NCI-H146 treated with DMSO at 0.1 percent for 48 hours (cell line): ENCODE measurements at regions not wholly inside any gene's neighbourhood (a gene's known extent, or its start where the extent isn't known, plus 50 kb on each side); places are given as distances from the start of the nearest gene placed in this dataset.

Experiments used
- DNase-seq: peaks from one replicate; lab custom pipeline; 2025; ENCODE audit not compliant: unreplicated experiment; lab: John Stamatoyannopoulos, UW

- no peak for DNase-seq
These were observed 143.4 kb upstream of the MYOCD start for GRCh38 chr17:12522336-12522735.

GRCh38 chr17:12522743-12523183 lies 142.9 kb upstream of the MYOCD start:
- DNase-seq: no peak

GRCh38 chr17:12523244-12523643 lies 142.4 kb upstream of the MYOCD start:
- DNase-seq: no peak

DNA sequence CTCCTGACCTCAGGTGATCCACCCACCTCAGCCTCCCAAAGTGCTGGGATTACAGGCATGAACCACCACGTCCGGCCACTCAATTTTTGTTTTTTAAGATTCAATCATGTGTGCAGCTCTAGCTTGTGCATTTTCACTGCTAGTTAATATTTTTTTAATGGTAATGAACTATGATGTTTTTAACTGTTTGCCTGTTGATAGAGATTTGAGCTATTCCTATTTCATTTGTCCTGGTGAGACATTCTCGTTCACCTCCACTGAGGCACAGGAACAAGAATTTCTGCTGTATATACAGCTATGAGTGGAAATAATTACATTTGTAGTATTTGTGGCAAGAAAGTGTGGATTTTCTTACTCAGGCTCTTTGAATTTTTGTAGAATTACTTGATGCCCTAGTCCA lies 137.7 kb upstream of the MYOCD start:
- no peak for DNase-seq

DNA sequence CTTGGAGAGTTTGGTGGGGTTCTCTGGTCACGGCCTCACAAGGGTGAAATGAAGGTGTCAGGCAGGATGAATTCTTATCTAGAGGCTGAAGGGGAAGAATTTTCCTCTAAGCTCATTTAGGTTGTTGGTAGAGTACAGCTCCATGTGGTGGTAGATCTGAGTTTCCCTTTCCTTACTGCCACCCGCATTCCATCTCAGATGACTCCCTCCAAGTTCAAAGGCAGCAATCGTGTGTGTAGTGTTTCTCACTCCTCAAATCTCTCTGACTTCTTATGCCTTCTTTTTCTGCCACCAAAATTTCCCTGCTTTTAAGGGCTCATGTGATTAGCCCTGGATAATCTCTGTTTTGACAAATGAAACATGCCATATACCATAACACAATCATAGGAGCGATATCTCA lies 135.5 kb upstream of the MYOCD start:
- no peak for DNase-seq

- no peak for DNase-seq
These were observed 129.7 kb upstream of the MYOCD start for GRCh38 chr17:12536021-12536420.

DNA sequence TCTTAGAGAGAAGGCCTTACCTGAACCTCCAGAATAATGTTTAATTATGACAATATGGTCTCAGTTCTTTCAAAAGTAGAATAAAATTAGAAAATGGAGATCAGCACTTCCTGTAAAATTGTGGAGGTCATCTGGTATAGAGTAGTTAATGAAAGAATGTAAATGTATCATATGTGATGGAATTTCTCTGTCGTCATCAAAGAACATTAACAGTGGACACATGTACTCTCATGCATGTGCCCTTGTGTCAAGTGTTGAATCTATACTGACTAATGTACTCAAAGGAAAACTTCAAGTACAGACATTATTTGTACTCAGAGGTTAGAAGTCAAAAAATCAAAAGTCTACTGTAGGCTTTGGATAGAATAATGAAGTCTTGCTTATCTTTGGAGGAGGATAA lies 129.2 kb upstream of the MYOCD start:
- no peak for DNase-seq

DNA sequence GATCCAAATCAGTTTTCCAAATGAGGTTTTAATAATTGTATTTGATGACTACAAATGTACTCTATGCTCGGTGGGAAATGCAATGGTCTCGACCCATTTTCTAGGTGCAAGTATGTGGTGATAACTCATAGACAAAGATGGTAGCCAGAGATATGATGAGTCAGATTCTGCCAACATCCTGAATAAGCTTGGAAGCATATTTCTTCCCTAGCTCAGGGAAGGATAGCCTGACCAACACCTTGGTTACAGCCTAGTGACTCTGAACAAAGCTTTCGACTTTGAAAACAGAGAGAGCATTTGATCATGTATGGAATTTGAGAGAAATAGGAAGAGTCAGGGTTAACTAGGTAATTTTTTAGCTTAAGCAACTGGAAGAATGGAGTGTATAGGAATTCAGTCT lies 128.3 kb upstream of the MYOCD start:
- DNase-seq: no peak

- no peak for DNase-seq
These were observed 127.7 kb upstream of the MYOCD start for GRCh38 chr17:12538003-12538402.

GRCh38 chr17:12545877-12546513 lies 119.7 kb upstream of the MYOCD start:
- peak; percentile 2 for DNase-seq

- DNase-seq: no peak
These were observed 118.7 kb upstream of the MYOCD start for GRCh38 chr17:12546983-12547382.

DNA sequence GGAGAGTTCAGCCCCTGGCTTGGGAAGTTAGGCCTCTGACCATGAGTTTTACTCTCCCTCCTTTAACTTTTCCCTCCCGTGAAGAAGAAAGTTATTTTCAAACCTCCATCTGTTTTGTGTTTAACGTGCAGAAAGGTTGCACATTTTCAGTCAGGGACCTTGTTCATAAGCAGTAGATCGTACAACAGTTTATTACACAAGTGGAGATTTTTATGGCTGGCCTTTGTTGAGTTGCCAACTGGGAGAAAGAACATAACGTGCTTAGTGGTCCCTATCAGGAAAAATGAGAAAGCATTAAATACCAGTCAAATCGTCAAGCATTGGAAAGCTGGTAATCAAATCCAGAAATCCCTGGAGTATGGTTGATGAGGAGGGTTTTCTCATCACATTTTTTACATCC lies 117.9 kb upstream of the MYOCD start:
- DNase-seq: no peak

- no peak for DNase-seq
These were observed 117.1 kb upstream of the MYOCD start for GRCh38 chr17:12548558-12548957.

DNA sequence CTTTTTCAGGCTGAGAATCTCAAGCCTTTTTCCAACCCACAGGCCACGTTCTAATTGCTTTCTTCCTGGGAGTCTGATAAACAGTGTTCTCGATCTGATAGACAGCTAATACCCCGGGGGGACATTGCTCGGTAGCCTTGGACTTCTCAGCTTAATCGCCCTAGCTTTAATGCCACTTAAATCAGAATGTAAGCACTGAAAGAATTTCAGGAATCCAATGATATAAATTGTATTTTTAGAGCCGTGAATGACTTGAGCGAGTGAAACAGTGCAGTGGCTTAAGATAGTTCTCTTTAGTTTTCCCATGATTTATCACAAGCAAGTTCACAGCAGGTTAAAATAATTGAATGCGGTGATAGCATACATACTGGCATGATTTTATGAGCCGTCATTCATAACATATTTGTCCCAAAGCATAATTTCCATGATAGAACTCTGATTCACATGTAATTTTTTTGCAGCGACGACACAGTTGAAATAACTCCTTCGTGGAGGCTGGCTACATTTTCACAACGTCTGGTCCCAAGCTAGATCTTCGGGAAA lies 116.1 kb upstream of the MYOCD start:
- no peak for DNase-seq

- DNase-seq: no peak
These were observed 112.1 kb upstream of the MYOCD start for GRCh38 chr17:12553625-12554024.

DNA sequence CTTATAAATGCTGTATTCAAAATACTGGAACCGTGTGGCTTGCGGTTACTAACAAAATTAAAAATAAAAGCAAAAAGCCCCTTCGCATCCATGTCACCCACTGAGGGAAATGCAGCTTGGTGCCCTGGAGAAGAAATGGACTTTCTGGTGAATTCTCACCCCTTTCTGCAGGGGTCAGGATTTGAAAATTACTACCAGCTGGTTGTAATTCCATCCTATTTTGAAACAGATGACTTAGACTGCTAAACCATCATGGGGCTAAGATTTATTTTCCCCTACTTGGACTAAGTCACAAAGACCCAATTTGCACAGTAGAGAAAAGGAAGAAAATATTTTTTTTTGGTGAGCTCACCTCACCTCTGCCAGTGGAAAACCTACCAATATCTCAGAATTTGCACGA lies 111.4 kb upstream of the MYOCD start:
- DNase-seq: no peak

GRCh38 chr17:12566291-12566690 lies 99.4 kb upstream of the MYOCD start:
- no peak for DNase-seq

DNA sequence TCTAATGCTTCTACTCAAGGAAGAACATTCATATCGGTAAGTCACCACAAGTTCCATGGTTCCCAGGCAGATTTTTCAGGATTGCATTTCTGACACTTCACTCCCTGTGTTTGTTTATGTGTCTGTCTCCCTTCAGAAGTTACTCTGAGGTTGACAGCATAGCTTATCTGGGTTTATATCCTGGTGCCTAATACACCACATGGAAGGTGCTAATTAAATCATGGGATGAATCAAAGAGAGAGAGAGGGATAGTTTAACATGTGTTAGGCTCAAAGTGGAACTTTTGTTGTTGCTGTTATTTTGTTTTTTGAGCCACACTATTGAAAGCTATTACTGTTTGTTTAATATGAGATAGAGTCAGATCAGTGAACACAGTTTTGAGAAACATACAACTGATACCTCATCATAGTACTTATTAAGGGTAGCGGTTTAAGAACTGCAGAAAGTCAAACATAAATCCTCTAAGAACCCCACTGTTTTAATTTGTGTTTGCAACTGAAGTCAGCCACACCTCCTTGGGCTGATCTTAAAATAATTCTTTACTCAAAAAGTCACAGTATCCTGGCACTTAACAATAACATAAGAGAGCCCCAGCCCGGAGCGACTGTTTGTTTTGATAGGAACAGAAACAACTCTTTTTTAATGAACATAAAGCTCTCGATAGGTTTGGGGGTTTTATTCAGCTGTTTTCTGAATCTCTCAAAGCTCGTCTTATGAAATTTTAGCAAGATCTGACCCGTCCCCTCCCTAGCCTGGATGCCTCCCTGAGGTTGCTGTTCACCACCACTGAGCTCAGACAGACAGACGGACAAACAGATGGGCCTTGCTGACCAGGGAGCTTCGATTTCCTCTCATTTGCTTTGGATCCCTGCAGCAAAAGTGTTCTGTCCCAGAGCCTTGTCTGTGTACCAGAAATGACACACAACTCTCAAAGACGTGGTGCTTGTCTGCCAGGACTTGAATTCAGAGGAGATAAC lies 98.3 kb upstream of the MYOCD start:
- DNase-seq: no peak

DNA sequence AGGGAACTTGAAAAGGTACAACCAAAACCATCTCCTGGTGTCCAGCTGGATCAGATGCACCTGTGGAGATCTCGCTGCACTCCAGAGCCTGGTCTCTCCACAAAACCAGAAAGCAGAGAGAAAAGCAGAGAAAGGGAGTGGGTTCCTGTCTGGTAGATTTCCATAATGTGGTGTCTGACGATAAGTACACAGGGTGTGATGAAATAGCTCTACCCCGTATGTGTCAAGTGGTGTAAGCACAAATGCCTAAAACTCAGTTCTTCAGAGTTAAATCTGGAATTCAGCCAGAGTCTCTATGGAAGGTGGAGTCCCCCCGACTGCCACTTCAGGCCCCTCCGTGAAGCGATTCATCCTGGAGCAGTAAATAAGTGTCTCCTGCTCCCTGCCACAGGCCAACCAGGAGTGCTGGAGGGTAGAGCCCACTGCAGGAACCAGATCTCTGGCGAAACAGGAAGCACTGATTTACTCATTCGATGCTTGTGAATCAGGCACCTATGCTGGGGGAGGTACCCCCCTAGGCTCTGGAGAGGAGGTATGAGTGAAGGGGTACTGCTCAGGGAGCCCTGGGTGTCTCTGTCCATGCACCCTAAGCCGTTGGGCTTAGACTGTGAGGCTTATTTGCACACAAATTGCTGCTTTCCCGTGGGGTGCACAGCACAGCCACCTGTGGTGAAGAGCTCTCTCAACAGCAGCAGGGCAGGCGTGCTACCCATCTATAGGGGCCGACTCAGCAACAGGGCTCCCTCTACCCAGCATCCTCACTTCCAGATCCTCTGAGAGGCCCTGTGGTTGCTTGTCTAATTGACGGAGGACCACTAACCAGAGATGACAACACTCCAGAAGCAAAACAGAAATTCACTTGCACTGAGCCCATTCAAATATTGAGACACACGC lies 97.1 kb upstream of the MYOCD start:
- no peak for DNase-seq

DNA sequence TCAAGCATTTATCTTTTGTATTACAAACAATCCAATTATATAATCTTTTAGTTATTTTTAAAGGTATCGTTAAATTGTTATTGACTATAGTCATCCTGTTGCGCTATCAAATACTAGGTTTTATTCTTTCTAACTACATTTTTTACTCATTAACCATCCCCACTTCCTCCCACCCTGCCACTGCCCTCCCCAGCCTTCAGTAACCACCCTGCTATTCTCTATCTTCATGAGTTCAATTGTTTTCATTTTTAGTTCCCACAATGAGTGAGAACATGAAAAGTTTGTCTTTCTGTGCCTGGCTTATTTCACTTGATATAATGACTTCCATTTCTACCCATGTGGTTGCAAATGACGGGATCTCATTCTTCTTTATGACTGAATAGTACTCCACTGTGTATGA lies 94.1 kb upstream of the MYOCD start:
- no peak for DNase-seq

GRCh38 chr17:12574525-12574924 lies 91.2 kb upstream of the MYOCD start:
- no peak for DNase-seq
